GM12874 (cell line): ENCODE measurements at regions not wholly inside any gene's neighbourhood (a gene's known extent, or its start where the extent isn't known, plus 50 kb on each side); places are given as distances from the start of the nearest gene placed in this dataset.

Experiments
- CTCF ChIP-seq: IDR thresholded peaks from 2 replicates; pipeline ENCODE4 v1.5.1; 2011; ENCODE audit warnings: low read depth, mild to moderate bottlenecking, control low read depth, low read length, moderate library complexity; ENCODE audit not compliant: insufficient read depth

DNA sequence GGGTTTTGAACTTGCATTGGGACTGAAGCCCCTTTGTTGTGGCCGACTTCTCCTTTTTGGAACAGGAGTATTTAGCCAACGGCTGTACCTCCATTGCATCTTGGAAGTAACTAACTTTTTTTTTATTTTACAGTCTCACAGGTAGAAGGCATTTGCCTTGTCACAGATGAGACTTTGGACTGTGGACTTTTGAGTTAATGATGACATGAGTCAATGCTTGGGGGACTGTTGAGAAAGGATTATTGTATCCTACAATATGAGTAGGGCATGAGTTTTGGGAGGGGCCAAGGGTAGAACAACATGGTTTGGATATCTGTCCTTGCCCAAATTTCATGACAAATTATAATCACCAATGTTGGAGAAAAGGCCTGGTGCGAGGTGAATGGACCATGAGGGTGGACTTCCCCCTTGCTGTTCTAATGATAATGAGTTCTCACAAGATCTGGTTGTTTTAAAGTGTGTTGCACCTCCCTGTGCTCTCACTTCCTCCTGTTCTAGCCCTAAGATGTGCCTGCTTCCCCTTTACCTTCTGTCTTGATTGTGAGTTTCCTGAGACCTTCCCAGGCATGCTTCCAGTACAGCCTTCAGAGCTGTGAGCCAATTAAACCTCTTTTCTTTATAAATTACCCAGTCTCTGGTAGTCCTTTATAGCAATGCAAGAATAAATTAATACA, 1269.4 kb upstream of the CHAC2 start:
- no peak for TF ChIP-seq CTCF

DNA sequence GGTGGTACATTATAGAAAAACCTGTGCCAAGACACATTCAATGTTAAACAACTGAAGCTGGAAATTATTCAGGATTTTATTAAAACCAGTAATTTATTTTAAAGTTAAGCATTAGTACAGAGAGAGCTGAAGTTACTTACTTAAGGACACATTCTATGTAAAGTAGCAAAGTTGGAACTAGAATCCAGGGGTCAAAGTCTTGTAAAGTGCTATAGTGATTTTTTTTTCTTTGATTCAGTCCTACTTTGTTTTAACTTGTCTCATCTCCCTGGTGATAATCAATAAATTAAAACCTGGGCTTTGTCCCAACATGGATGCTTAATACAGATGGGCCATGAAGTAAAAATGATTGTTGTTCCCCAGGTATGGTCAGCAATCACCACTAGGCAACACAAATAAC, 1271.8 kb upstream of the CHAC2 start:
- TF ChIP-seq CTCF: no peak

DNA sequence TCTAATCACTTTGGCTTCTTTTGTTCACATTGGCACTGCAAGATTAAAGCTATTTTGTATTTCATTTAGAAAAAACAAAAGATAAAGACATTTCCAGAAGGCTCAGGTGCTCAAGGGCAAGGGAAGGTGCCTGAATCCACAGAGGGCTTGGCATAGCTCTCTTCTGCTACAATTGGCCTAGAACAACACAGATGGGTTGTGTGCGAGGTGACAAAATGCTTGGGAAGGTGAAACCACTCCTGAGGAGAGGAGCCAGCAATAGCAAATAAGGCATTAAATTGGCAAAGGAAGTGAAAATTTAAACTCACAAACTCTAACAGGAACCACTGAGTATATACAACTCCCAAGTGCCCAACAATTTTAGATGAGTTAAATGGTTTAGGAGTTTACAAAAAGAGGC, 1290.4 kb upstream of the CHAC2 start:
- TF ChIP-seq CTCF: no peak

DNA sequence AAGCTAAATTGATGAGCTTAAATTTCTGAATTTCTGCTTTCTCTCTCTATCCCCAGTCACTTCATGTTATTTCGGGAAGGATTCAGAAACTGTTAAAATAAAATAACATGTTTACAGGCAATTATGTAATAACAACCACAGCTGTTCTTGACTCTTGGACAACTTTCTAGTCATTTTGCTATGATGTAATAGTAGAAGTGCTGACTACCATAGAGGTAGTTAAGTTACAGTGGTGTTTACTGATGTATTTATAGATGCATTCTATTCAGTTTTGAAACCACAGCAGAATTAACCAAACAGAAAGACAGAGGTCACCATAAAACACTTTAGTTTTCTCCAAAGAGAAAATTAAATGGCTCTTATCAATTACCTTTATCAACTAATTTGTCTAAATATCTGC, 1292.0 kb upstream of the CHAC2 start:
- TF ChIP-seq CTCF: no peak

DNA sequence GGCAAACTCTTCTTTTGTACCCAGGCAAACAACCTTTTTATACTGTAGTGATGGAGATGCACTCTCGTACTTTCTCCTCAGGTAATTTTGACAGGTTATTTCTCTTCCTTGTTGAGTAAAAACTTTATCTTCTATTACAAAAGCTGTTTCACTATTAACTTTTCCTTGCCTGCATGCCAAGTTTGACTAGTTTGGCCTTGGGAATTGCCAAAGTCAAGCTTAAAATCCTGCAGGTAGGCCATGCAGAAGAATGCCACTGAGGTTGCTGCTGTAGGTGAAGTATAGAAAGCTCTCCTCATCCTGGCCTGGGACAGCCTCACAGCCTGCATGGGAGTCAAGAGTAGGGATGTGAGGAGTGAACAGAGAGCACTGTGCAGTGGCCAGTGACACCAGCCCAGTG, 1293.5 kb upstream of the CHAC2 start:
- no peak for TF ChIP-seq CTCF

DNA sequence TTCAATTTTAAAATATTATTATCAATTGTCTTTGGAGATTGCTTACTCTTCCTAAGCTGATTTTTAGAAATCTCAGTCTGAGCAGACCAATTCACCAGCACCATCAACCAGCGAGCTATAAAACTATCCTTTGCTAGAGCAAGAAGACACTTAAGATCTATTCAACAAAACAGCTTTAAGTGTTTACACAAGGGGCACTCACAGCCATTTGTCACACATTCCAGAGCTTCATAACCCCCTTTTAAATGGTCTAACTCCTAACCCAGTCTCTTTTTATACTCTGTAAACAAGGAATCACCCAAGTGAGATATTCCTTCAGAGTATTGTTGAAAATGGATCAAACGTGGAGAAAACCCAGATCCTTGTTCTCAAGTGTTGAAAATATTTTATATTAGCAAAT, 1294.1 kb upstream of the CHAC2 start:
- no peak for TF ChIP-seq CTCF

DNA sequence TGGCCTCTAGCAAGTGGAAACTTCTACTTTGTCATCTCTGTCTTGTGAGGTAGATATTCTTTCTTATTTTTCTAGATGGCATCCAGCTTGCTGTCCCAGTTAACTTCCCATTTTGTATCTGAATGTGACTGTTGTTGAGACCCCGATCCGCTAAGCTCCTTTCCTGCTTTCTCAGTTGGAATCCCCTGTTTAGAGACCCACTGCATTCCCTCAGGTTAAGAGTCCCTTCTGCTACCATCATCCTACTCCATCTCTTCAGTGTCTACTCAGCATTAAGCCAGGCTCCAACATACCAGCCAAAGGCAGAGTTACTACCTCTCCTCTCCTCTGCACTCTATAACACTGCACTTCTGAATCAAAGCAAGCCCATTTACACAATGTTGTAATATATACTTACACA, 1300.4 kb upstream of the CHAC2 start:
- TF ChIP-seq CTCF: no peak
